Calu3 (cell line): ENCODE measurements at regions not wholly inside any gene's neighbourhood (a gene's known extent, or its start where the extent isn't known, plus 50 kb on each side); places are given as distances from the start of the nearest gene placed in this dataset.

ENCODE experiments used
- BruUV-seq: library from RNA; stranded (reverse); fragments of 400-500 nt; replicated peaks from 2 replicates; lab custom pipeline; 2021; lab: Mats Ljungman, UMichigan
- CTCF ChIA-PET: fragments of 300-600 bp; sonication (Branson Sonifier 250); formaldehyde crosslinking; loops from one replicate; lab custom pipeline; 2022; ENCODE audit warnings: antibody characterized with exemption; lab: Charles Lee
- DNase-seq: peaks from one replicate; pipeline ENCODE4 v3.0.0; 2022
- H3K27ac Mint-ChIP-seq: one replicate; pipeline ENCODE4 v1.8.0; 2022; ENCODE audit warnings: mixed read lengths; ENCODE audit not compliant: unreplicated experiment
- H3K27me3 Mint-ChIP-seq: one replicate; pipeline ENCODE4 v1.8.0; 2022; ENCODE audit warnings: mixed read lengths; ENCODE audit not compliant: unreplicated experiment
- H3K36me3 Mint-ChIP-seq: one replicate; pipeline ENCODE4 v1.8.0; 2022; ENCODE audit warnings: mild to moderate bottlenecking, moderate library complexity, mixed read lengths; ENCODE audit not compliant: insufficient read depth, unreplicated experiment
- H3K4me1 Mint-ChIP-seq: one replicate; pipeline ENCODE4 v1.8.0; 2022; ENCODE audit warnings: mild to moderate bottlenecking, low read depth, mixed read lengths; ENCODE audit not compliant: unreplicated experiment
- H3K4me3 Mint-ChIP-seq: one replicate; pipeline ENCODE4 v1.8.0; 2022; ENCODE audit warnings: mild to moderate bottlenecking, low read depth, moderate library complexity, mixed read lengths; ENCODE audit not compliant: unreplicated experiment
- H3K9me3 Mint-ChIP-seq: one replicate; pipeline ENCODE4 v1.8.0; 2022; ENCODE audit warnings: low read depth, mixed read lengths; ENCODE audit not compliant: unreplicated experiment
- intact Hi-C: fragments of 100-400 bp; cut with micrococcal nuclease; formaldehyde crosslinking; loops from one replicate; pipeline ENCODE4 v1.10.0; 2022; ENCODE audit not compliant: unreplicated experiment
- TF ChIP-seq, protein P1 (sequence below): fragments of 200-600 bp; IDR thresholded peaks from one replicate; pipeline ENCODE4 v1.8.0; 2022; ENCODE audit warnings: antibody characterized with exemption; ENCODE audit not compliant: unreplicated experiment

DNA sequence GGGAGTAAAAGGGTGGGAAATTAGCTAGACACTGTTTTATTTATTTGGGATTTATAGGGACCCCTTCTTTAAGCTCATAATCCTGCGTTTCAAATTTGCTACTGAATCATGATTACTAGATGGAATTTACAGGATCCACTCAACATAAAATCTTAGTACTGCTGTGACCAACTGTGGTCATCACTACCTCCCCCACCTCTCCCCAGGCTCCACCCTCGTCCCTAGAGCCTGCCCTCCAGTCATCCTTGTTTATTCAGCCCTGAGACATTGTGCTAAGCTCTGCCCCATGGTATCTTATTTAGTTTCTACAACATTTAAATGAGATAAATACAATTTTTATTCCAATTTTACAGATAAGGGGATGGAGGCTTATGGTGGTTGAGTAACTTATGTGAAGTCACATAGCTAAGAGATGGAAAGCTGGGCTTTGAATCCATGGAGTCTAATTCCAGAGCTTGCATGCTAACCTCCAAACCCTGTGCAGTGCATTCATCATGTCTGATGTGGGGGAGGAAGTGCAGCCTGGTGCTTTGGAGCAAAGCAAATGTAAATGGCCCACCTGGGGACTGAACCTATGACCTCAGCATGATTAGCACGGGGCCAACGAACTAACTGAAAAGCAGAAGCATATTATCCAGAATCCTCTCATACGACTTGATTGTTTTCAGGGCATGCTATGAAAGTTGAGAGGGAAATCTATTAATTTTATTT lies 502.4 kb downstream of the TMEM182 start:
- BruUV-seq, result no TSS peak
- intact Hi-C loops, result no loop called here

GRCh38 chr2:103265521-103265920 lies 503.7 kb downstream of the TMEM182 start:
- BruUV-seq, result no TSS peak
- H3K4me1 Mint-ChIP-seq, result no peaks in the 10 kb centered on the region
- CTCF ChIA-PET, result no interaction called here
- no peak overlapping the region for H3K4me3 Mint-ChIP-seq
- DNase-seq, result no peak
- no peaks in the 10 kb centered on the region for H3K27me3 Mint-ChIP-seq
- peaks cover 13% of the 10 kb centered on the region for H3K9me3 Mint-ChIP-seq
- H3K27ac Mint-ChIP-seq, result no peak overlapping the region
- H3K36me3 Mint-ChIP-seq, result no peaks in the 10 kb centered on the region
- intact Hi-C loops, result no loop called here
- TF ChIP-seq, protein P1, sequence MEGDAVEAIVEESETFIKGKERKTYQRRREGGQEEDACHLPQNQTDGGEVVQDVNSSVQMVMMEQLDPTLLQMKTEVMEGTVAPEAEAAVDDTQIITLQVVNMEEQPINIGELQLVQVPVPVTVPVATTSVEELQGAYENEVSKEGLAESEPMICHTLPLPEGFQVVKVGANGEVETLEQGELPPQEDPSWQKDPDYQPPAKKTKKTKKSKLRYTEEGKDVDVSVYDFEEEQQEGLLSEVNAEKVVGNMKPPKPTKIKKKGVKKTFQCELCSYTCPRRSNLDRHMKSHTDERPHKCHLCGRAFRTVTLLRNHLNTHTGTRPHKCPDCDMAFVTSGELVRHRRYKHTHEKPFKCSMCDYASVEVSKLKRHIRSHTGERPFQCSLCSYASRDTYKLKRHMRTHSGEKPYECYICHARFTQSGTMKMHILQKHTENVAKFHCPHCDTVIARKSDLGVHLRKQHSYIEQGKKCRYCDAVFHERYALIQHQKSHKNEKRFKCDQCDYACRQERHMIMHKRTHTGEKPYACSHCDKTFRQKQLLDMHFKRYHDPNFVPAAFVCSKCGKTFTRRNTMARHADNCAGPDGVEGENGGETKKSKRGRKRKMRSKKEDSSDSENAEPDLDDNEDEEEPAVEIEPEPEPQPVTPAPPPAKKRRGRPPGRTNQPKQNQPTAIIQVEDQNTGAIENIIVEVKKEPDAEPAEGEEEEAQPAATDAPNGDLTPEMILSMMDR, result no peak

More for the DNA sequence above, 502.4 kb downstream of the TMEM182 start:
- TF ChIP-seq, protein P1, result no peak
- Mint-ChIP-seq H3K27ac (no peak overlapping the region), H3K9me3 (peaks cover 11% of the 10 kb centered on the region), H3K27me3 (no peaks in the 10 kb centered on the region), H3K36me3 (no peaks in the 10 kb centered on the region), H3K4me1 (no peaks in the 10 kb centered on the region), H3K4me3 (no peak overlapping the region)
- no peak for DNase-seq
- CTCF ChIA-PET, result no interaction called here

DNA sequence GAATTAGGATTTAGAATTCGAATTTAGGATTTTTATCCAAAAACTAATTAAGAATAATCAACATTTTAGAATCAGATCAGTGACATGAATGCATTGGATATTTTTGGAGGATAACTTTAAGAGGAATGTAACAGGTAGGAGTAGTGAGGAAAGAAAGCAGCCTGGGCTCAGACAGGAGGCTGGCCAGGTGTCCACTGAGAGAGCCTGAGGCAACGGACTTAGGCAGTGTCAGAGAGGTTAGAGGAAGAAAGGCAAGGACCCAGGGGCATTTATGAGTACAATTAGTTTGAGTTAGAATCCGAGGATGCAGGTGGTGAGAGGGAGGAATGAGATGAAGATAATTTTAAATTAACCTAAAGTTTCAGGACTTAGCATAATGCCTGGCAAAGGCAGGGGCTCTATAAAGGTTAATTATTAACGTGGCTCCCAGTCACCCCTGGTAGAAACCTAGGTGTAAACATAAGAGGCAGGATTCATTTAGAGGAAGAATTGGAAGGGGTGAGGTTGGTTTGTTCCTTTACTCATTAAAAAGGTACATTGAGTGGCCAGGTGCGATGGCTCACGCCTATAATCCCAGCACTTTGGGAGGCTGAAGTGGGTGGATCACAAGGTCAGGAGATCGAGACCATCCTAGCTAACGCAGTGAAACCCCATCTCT lies 507.1 kb downstream of the TMEM182 start:
- H3K36me3 Mint-ChIP-seq, result no peaks in the 10 kb centered on the region
- no peaks in the 10 kb centered on the region for H3K27me3 Mint-ChIP-seq
- BruUV-seq, result no TSS peak
- no peak overlapping the region for H3K4me3 Mint-ChIP-seq
- no peaks in the 10 kb centered on the region for H3K4me1 Mint-ChIP-seq
- H3K27ac Mint-ChIP-seq, result no peak overlapping the region
- CTCF ChIA-PET, result interaction anchor here (0.6 kb wide), 1 partner anchor 93 kb away, joined by 3 read pairs; no protein-coding TSS in a partner anchor
- DNase-seq, result no peak
- peaks cover 10% of the 10 kb centered on the region for H3K9me3 Mint-ChIP-seq
- TF ChIP-seq, protein P1, result no peak
- intact Hi-C loops, result no loop called here

DNA sequence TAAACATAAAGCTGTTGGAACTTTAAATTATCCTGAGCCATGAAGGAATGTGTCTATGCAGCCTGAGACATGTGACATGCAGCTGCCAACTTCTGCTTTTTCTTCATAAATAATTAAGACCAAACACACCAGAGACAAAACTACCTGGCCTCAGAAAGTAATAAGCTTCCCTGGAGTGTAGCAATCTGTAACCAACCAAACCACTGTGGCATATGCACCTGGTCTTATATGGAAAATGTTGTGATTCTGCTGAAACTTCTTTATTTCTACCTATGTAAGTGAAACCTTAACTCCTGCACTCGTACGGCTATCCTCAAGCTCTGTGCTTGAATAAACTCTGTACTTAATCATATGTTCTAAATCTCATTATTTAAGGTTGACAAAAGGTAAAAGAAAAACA lies 515.0 kb downstream of the TMEM182 start:
- no peaks in the 10 kb centered on the region for H3K36me3 Mint-ChIP-seq
- CTCF ChIA-PET, result no interaction called here
- no peak overlapping the region for H3K27ac Mint-ChIP-seq
- intact Hi-C loops, result no loop called here
- peaks cover 5% of the 10 kb centered on the region for H3K9me3 Mint-ChIP-seq
- no TSS peak for BruUV-seq
- no peak for DNase-seq
- TF ChIP-seq, protein P1, result no peak
- no peaks in the 10 kb centered on the region for H3K4me1 Mint-ChIP-seq
- H3K27me3 Mint-ChIP-seq, result no peaks in the 10 kb centered on the region
- no peak overlapping the region for H3K4me3 Mint-ChIP-seq
